ENCODE measurements at regions not wholly inside any gene's neighbourhood (a gene's known extent, or its start where the extent isn't known, plus 50 kb on each side); places are given as distances from the start of the nearest gene placed in this dataset.

DNA sequence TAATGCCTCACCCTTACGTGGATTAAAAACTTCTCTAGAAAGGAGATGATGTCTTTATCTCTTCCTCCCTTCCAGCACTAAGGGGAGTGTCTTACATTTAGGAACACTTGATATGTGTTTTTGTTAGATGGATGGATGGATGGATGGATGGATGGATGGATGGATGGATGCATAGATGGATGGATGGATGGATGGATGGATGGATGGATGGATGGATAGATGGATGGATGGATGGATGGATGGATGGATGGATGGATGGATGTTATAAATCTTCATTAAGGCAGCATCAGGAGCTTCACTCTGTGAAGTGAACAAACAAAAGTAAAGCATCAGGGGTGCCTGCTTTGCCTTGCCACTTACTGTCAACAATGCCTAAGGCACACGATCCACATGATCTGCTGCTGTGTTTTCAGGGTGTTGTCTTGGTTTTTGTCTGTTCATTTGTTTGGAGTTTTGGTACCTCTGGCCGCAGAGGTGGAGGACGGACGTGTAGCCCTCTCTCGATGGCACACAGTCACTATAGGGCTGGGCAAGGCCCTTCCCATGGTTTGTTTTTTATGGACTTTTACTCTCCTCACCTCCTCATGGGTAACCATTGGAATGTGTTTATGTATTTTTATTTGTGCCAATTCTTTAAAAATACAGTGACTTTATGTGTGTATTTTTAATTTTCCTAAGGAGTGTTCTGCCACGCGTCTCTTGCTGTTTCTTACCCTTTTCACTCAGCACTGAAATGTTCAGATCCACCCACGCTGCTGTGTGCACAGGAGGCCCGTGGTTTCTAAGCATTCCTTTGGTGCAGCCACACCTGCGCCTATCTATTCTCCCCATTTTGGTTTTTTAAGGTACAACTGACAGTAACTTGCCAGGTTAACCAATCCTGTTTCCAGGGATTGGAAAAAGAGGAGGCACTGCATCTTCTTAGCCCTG, 91.8 kb upstream of the ENPP6 start:
- DNase-seq, result peak in 1 of 2 donors; percentile 5

DNA sequence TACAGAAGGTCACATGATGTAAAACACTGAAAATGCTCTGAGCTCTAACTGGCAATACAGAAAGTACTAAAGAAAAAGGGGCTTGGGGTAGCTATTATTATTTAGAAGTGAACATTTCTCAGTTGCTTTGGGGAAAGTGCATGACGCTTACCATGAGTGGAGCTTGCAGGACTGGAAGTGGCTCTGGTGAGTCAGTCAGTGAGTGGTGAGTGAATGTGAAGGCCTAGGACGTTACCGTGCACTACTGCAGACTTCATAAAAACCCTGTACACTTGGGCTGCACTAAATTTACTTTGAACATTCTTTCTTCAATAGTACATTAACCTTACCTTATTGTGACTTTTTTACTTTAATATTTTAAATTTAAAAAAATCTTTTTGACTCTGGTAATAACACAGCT, 89.3 kb upstream of the ENPP6 start:
- no peak for DNase-seq

DNA sequence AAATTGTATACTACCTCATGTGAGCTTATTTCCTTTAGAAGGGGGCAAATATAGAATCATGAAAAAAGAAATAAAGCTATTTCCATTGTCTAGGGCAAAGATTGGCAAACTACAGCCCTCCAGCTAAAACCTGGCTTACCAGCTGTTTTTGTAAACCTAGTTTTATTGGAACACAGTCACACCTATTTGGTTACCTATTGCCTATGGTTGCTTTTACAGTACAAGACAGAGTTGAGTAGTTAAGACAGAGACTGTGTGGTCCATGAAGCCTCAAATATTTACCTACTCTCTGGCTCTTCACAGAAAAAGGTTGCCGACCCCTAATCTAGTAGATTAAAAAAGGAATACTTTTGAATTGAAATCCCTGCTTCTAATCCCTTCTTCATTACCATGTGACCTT, 88.8 kb upstream of the ENPP6 start:
- DNase-seq, result no peak

GRCh38 chr4:184300816-184301215, 83.1 kb upstream of the ENPP6 start:
- no peak for DNase-seq

DNA sequence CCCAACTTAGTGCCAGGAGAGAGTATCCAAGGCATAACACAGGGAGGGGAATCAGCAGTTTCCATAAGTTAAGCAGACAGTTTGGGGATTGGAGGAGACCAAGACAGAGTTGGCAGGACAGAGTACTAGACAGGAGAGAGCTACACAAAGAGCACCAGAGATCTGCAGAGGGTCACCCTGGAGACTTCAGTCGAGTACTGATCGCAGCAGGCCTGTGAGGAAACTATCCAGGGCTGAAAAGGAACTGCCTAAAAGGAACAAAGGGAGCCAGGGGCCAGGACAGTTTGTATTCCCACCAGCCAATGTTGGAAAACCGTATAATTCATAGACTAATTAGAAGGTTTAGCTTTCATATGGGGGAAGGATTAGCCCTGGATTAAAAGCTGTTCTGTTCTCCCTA, 80.6 kb upstream of the ENPP6 start:
- no peak for DNase-seq

GRCh38 chr4:184295206-184295605, 77.5 kb upstream of the ENPP6 start:
- no peak for DNase-seq

DNA sequence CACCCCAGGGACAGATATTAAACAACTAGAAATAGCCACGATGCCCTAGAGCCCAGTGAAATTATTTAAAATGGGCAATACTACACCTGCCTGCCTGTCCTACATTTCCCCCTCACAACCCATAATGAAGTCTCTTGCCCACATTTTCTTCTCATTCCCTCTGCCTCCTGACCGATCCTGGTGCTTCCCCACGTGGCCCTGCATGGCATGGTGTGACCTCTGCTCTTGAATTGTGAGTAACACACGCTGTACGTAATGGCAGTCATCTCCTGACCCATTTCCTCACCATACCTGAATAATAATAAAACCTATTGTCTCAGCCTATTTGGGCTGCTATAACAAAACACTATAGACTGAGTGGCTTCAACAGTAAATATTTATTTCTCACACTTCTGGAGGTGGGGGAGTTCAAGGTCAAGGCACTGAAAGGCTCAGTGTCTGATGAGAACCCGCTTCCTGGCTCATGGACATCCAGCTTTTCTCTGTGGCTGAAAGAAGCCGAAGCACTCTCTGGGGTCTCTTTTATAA, 77.0 kb upstream of the ENPP6 start:
- no peak for DNase-seq

GRCh38 chr4:184293552-184293951, 75.9 kb upstream of the ENPP6 start:
- DNase-seq, result peak; percentile 29 to 52

- no peak for DNase-seq
Measured at GRCh38 chr4:184292877-184293276, 75.2 kb upstream of the ENPP6 start.

GRCh38 chr4:184292465-184292867, 74.8 kb upstream of the ENPP6 start:
- DNase-seq, result no peak

- DNase-seq, result no peak
Measured at GRCh38 chr4:184289179-184289535, 71.5 kb upstream of the ENPP6 start.

DNA sequence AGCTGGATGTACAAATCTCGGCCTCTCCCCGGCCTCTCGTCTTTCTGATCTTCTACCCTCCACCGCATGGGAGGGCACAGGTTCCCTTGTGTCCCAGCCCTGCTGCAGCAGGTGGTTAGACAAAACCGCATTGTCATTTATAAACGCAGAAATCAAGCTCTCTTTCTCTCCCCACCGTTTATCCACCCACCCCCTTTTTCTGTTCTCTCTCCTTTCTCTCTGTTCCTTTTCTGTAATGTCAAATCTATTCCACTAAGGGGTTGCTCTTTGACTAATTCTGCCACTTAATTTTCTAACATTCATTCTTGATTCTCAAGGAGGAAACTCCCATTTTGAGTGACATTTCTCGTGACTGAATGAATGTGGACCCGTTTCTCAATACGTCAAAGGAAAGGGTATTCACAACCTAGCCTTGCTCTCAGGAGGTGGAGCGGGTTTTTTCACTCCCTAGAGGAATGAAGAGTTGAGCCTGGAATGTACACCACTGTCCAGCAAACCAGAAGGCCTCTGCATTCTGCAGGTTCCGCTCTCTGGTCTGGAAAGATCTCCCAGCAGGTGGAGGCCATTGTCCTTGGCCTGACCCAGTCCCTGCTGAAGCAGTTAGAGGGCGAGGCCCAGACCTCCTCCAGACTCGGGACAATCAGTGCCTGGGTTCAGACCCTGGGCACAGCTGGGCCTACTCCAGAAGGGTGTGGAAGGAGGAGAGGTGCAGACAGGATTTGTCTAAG, 70.9 kb upstream of the ENPP6 start:
- no peak for DNase-seq

- no peak for DNase-seq
Measured at GRCh38 chr4:184287697-184288255, 70.1 kb upstream of the ENPP6 start.

- DNase-seq, result no peak
Measured at GRCh38 chr4:184286358-184286757, 68.7 kb upstream of the ENPP6 start.

- no peak for DNase-seq
Measured at GRCh38 chr4:184284742-184285141, 67.1 kb upstream of the ENPP6 start.

DNA sequence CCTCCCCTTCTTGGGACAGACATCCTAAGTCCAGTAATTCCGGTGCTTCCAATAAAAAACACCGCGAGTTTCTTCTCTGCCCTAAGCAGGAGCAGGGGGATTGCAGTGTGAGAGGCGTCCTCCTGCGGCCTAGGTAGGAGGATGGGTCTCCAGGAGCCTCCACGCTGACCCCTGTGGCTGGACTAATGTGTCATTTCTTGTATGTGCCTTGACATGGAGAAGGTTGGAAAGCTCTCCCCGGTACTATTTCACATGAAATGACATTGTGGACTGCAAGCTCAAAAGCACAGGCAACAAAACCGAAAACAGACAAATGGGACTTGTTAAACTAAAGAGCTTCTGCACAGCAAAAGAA, 66.6 kb upstream of the ENPP6 start:
- DNase-seq, result no peak

GRCh38 chr4:184283659-184284335, 66.1 kb upstream of the ENPP6 start:
- DNase-seq, result no peak

DNA sequence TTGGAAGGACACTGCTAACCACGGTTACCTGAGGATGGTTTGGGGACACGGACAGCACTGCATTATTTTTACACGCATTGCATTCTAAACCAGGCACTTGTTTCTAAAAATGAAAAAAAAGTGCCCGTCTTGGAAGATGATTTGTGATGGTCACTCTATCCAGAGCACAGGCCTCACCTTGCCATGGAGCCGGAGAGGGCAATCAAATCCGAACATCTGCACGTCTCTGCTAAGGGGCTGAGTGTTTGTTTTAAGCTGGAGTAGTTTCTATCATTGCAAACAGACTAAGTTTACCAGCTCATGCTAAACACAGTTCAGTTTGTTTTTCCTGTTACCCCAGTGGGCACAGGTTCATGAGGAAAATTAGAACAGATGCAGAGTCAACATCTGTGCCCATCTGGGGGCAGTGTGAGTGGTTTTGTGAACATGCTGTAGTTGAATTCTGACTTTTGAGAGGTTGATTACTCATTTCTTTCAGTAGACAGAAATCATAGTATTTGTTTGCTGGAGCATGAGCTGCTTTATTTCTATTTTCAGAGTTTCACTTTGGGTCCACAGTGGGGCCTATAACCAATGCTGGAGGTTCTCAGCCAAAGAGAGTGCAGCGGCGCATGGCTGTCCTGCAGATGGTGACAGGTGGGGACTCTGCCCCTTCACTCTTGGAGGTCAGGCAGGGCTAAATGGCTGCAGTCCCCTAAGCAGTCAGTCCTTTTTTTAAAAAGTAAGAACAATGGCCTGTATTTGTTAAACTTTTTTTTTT, 65.4 kb upstream of the ENPP6 start:
- no peak for DNase-seq

DNA sequence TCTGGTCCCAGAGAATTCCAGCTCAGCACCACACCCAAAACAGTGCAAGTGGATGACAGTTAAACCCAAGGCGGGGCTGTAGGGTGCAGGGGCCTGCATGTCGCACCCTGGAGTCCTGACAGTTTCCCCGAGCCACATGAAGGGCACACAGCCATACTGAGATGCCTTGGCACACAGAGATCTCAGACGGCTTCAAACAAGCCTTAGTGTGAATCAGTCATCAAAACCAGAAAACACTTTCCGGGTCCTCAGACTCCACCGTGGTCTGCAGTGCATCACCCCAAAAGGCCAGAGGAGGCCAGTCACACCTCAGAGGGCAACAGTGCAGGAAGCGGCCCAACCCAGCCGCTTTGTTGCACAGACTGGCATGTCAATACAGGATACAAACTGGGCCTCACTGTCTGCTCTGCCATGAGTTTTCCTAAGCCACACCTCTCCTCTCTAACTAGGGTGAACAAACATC, 64.6 kb upstream of the ENPP6 start:
- peak; percentile 31 to 63 for DNase-seq

- DNase-seq, result no peak
Measured at GRCh38 chr4:184281231-184282139, 63.8 kb upstream of the ENPP6 start.

DNA sequence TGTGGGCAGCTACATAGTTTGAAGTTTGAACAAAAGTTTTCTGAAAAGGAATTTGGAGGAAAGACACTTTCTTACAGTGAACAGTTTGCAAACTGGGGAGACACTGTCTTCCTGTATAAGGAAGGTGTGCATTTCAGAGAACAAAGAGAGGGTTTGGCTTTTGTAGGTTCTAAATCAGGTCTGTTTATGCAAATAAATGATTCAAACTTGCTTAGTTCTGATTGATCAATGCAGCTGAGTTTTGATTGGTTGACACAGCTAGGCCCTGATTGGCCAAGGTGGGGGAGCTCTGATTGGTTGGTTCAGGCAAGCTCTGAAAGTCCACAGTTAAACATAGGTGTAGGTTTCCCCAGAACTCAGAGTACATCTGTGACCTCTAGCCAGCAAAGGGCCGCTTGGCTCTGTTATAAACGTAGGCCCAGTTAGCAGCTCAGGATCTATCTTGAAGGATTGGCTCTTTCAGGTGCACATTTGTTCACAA, 63.0 kb upstream of the ENPP6 start:
- DNase-seq, result peak; percentile 28 to 64
